HG02610 (cell line): ENCODE measurements at regions not wholly inside any gene's neighbourhood (a gene's known extent, or its start where the extent isn't known, plus 50 kb on each side); places are given as distances from the start of the nearest gene placed in this dataset.

Source experiments
- ATAC-seq: cut with Tn5 transposase; IDR thresholded peaks from one replicate; pipeline ENCODE4 v1.9.1; 2021; ENCODE audit warnings: mild to moderate bottlenecking, moderate library complexity; ENCODE audit not compliant: unreplicated experiment

GRCh38 chr20:40244286-40244685 is 444.8 kb downstream of the MAFB start:
- no peak for ATAC-seq

- ATAC-seq: no peak
These were observed 447.3 kb downstream of the MAFB start for GRCh38 chr20:40241596-40242343.

- no peak for ATAC-seq
These were observed 450.5 kb downstream of the MAFB start for GRCh38 chr20:40238511-40238910.

GRCh38 chr20:40234593-40234992 is 454.4 kb downstream of the MAFB start:
- no peak for ATAC-seq

GRCh38 chr20:40233406-40233805 is 455.6 kb downstream of the MAFB start:
- no peak for ATAC-seq

- ATAC-seq: no peak
These were observed 456.3 kb downstream of the MAFB start for GRCh38 chr20:40232756-40233155.

GRCh38 chr20:40232273-40232672 is 456.8 kb downstream of the MAFB start:
- ATAC-seq: no peak

- no peak for ATAC-seq
These were observed 458.6 kb downstream of the MAFB start for GRCh38 chr20:40230486-40230885.

- ATAC-seq: no peak
These were observed 463.4 kb downstream of the MAFB start for GRCh38 chr20:40225596-40225995.

GRCh38 chr20:40223810-40224209 is 465.2 kb downstream of the MAFB start:
- no peak for ATAC-seq

GRCh38 chr20:40218971-40219370 is 470.1 kb downstream of the MAFB start:
- ATAC-seq: no peak

- ATAC-seq: no peak
These were observed 470.6 kb downstream of the MAFB start for GRCh38 chr20:40218316-40218969.

GRCh38 chr20:40207655-40208054 is 481.4 kb downstream of the MAFB start:
- no peak for ATAC-seq

GRCh38 chr20:40205971-40206370 is 483.1 kb downstream of the MAFB start:
- no peak for ATAC-seq

- ATAC-seq: no peak
These were observed 486.0 kb downstream of the MAFB start for GRCh38 chr20:40203032-40203431.

GRCh38 chr20:40197691-40198090 is 491.3 kb downstream of the MAFB start:
- ATAC-seq: no peak

GRCh38 chr20:40196846-40197436 is 492.1 kb downstream of the MAFB start:
- no peak for ATAC-seq

- ATAC-seq: no peak
These were observed 493.3 kb downstream of the MAFB start for GRCh38 chr20:40195742-40196141.

GRCh38 chr20:40192529-40192928 is 496.5 kb downstream of the MAFB start:
- ATAC-seq: no peak

GRCh38 chr20:40192081-40192480 is 497.0 kb downstream of the MAFB start:
- ATAC-seq: no peak

GRCh38 chr20:40191573-40191972 is 497.5 kb downstream of the MAFB start:
- no peak for ATAC-seq

- ATAC-seq: no peak
These were observed 499.4 kb downstream of the MAFB start for GRCh38 chr20:40189621-40190020.
